ENCODE measurements at regions not wholly inside any gene's neighbourhood (a gene's known extent, or its start where the extent isn't known, plus 50 kb on each side); places are given as distances from the start of the nearest gene placed in this dataset.

DNA sequence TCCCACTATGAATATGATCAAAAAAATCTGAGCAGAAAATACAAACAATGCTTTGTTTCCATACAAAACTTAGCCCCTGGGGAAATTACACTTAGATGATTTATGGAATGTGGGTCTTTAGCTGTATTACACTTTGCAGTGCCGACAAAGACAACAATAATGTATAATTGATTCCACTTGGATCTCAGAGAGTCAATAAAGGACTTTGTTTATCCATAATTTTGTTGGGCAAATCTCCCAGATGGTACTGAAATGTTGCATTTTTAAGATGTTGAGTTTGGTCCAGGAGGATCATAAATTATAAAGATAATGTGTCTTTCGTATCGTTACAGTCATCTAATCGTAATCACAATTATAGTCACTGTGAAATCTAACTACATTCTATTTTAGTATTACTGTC, 66.9 kb upstream of the DOCK1 start (continued):
- TF ChIP-seq ZNF592 (IDR thresholded peaks at IDR 0.05) = no peak
- TF ChIP-seq JUND (IDR thresholded peaks at IDR 0.05; ENCODE audit: low read depth, low read length) = no peak
- no peak for TF ChIP-seq SRF (IDR thresholded peaks at IDR 0.05; ENCODE audit: low read depth in 2 of 2, low read length in 2 of 2)

- H3K36me3 ChIP-seq (ENCODE audit: control insufficient read depth in 2 of 2, insufficient read depth in 2 of 2, low read length in 1 of 2) = no peaks in the 10 kb centered on the region
- WGBS (ENCODE audit: insufficient coverage, insufficient replicate concordance, low lambda C conversion rate, missing lambda C conversion rate) = 18% methylated on average over 11 of the region's 11 CpGs
- ChIA-PET CTCF (no interaction called here), RAD21 (ENCODE audit: unreplicated experiment) (no interaction called here), POLR2A (no interaction called here), SMC1A (ENCODE audit: uncharacterized antibody, unreplicated experiment) (no interaction called here)
- in situ Hi-C loops (cut with MboI) (no loop called here), intact Hi-C loops (cut with micrococcal nuclease; ENCODE audit: unreplicated experiment) (no loop called here)
- no peak overlapping the region for H2AFZ ChIP-seq (ENCODE audit: control insufficient read depth, low read depth, low read length)
- DNase-seq (ENCODE audit: low read depth, low spot score) (no peak), FAIRE-seq (no peak), ATAC-seq (no peak)
- no peaks in the 10 kb centered on the region for H3K79me2 ChIP-seq (ENCODE audit: control insufficient read depth, insufficient read depth, low read length)
- BruUV-seq (replicated peaks) = no TSS peak
- no peak overlapping the region for H3K4me2 ChIP-seq (ENCODE audit: control insufficient read depth, insufficient read depth)
- no peak overlapping the region for H3K27ac ChIP-seq (ENCODE audit: control insufficient read depth, insufficient read depth)
- no peaks in the 10 kb centered on the region for H3K9me3 ChIP-seq (replicated peaks; ENCODE audit: control insufficient read depth, insufficient read depth, low read length)
- H3K4me1 ChIP-seq (ENCODE audit: control insufficient read depth, insufficient read depth, low read length) = no peaks in the 10 kb centered on the region
- no peak overlapping the region for H3K9ac ChIP-seq (ENCODE audit: control insufficient read depth, insufficient read depth, low read length)
- H3K27me3 ChIP-seq (replicated peaks in 1 of 2; ENCODE audit: control insufficient read depth in 2 of 2, insufficient read depth in 2 of 2, low read length in 1 of 2) = no peaks in the 10 kb centered on the region
- H4K20me1 ChIP-seq (ENCODE audit: control insufficient read depth, insufficient read depth) = no peaks in the 10 kb centered on the region
- H3K4me3 ChIP-seq = no peak overlapping the region
- TF ChIP-seq GATAD2B (conservative IDR thresholded peaks at IDR 0.05; ENCODE audit: low read depth) (no peak), RUNX3 (IDR thresholded peaks at IDR 0.05; ENCODE audit: low read length) (no peak), ASH2L (IDR thresholded peaks at IDR 0.05; ENCODE audit: borderline replicate concordance, low read depth) (no peak), ZNF592 (IDR thresholded peaks at IDR 0.05) (no peak), ZNF207 (IDR thresholded peaks at IDR 0.05; ENCODE audit: borderline replicate concordance) (no peak), ZSCAN29 (IDR thresholded peaks at IDR 0.05) (no peak), SRF (IDR thresholded peaks at IDR 0.05; ENCODE audit: low read depth in 2 of 2, low read length in 2 of 2) (no peak), CHD1 (IDR thresholded peaks at IDR 0.05; ENCODE audit: low read depth, low read length) (no peak), SMAD5 (IDR thresholded peaks at IDR 0.05; ENCODE audit: low read depth) (no peak), NFXL1 (IDR thresholded peaks at IDR 0.05; ENCODE audit: borderline replicate concordance) (no peak), FOS (IDR thresholded peaks at IDR 0.05; ENCODE audit: borderline replicate concordance, extremely low read depth, insufficient read length) (no peak), NKRF (conservative IDR thresholded peaks at IDR 0.05) (no peak)
Measured at GRCh38 chr10:126839094-126839761, 66.0 kb upstream of the DOCK1 start.

Data from GM12878 (cell line).